ENCODE measurements at regions not wholly inside any gene's neighbourhood (a gene's known extent, or its start where the extent isn't known, plus 50 kb on each side); places are given as distances from the start of the nearest gene placed in this dataset.

DNA sequence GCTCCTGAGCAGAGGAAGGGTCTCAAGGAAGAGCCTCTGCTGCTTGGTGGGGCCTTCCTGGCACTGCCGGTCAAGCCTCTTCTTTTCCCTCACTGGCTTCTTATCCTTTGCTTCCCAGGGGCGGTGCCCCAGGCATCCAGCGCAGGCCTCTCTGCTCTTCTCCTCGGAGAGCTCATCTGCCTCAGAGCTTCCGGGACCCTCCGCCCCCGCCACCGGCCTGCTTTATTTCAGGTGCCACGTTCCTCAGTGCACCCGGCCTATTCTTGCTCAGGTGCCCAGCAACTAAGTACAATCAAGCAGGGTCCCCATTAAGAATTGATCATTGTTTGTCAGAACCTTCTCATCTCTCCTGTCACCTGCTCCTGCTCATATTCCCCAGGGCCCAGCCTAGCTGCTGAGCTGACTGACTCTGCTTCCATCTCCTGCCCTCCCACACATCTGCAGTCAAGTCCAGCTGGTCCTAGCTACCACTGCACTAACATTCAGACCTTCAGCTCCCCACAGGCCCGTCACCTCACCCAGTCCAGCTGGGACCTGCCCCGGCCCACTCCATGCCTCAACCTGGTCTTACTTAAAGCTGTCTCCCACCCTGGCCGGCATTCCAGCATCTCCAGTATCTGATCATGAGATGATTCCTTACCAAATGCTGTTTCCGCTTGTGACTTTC lies 114.3 kb upstream of the BOD1 start:
- TF ChIP-seq POLR2A (IDR thresholded peaks at IDR 0.05) (no peak), EP300 (IDR thresholded peaks at IDR 0.05) (no peak), POLR2AphosphoS5 (IDR thresholded peaks at IDR 0.05) (no peak)
- TF ChIP-seq, protein P1, sequence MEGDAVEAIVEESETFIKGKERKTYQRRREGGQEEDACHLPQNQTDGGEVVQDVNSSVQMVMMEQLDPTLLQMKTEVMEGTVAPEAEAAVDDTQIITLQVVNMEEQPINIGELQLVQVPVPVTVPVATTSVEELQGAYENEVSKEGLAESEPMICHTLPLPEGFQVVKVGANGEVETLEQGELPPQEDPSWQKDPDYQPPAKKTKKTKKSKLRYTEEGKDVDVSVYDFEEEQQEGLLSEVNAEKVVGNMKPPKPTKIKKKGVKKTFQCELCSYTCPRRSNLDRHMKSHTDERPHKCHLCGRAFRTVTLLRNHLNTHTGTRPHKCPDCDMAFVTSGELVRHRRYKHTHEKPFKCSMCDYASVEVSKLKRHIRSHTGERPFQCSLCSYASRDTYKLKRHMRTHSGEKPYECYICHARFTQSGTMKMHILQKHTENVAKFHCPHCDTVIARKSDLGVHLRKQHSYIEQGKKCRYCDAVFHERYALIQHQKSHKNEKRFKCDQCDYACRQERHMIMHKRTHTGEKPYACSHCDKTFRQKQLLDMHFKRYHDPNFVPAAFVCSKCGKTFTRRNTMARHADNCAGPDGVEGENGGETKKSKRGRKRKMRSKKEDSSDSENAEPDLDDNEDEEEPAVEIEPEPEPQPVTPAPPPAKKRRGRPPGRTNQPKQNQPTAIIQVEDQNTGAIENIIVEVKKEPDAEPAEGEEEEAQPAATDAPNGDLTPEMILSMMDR (IDR thresholded peaks at IDR 0.05): no peak
